Suprapubic skin (tissue), 3 donors: ENCODE measurements at regions not wholly inside any gene's neighbourhood (a gene's known extent, or its start where the extent isn't known, plus 50 kb on each side); places are given as distances from the start of the nearest gene placed in this dataset.

Experiments
- EP300 ChIP-seq: sonication (generic); formaldehyde crosslinking; IDR thresholded peaks from one replicate; pipeline ENCODE4 v1.6.1; 2017; ENCODE audit warnings: antibody characterized with exemption
- TF ChIP-seq, protein P1 (sequence below), 2 donors: fragments of 200-600 bp in 1 of 2; fragments of 450-650 bp in 1 of 2; sonication (generic) in 1 of 2; IDR thresholded peaks; one replicate each; pipeline ENCODE4 v1.5.1; 2016 to 2019; ENCODE audit warnings: antibody characterized with exemption in 2 of 2, mild to moderate bottlenecking in 1 of 2, moderate library complexity in 1 of 2

DNA sequence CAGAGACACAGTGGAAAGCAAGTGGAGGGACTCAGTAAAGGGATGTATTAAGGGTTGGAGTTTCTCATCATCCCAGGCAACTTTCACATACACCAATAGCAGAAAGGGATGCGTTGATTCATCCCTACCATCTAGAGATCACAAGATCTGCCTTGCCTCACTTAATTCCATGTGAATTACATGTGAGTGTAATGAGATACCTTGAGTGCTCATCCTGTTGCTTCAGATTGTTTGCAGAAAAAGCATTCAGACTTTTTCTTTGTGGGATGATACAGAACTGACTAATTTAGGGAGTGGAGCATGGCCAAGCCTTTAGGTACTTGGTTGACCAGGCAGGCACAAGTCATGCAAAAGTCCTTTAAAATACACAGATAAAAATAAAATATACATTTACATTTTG is 124.8 kb upstream of the SLIT2 start:
- TF ChIP-seq, protein P1, sequence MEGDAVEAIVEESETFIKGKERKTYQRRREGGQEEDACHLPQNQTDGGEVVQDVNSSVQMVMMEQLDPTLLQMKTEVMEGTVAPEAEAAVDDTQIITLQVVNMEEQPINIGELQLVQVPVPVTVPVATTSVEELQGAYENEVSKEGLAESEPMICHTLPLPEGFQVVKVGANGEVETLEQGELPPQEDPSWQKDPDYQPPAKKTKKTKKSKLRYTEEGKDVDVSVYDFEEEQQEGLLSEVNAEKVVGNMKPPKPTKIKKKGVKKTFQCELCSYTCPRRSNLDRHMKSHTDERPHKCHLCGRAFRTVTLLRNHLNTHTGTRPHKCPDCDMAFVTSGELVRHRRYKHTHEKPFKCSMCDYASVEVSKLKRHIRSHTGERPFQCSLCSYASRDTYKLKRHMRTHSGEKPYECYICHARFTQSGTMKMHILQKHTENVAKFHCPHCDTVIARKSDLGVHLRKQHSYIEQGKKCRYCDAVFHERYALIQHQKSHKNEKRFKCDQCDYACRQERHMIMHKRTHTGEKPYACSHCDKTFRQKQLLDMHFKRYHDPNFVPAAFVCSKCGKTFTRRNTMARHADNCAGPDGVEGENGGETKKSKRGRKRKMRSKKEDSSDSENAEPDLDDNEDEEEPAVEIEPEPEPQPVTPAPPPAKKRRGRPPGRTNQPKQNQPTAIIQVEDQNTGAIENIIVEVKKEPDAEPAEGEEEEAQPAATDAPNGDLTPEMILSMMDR (IDR thresholded peaks at IDR 0.05) = no peak
- TF ChIP-seq EP300 = no peak
